Suprapubic skin (tissue), 3 donors: ENCODE measurements at regions not wholly inside any gene's neighbourhood (a gene's known extent, or its start where the extent isn't known, plus 50 kb on each side); places are given as distances from the start of the nearest gene placed in this dataset.

Experiments
- POLR2A ChIP-seq, 2 donors: fragments of 450-650 bp; IDR thresholded peaks; one replicate each; pipeline ENCODE4 v1.6.1; 2017; ENCODE audit warnings: antibody characterized with exemption in 2 of 2, mild to moderate bottlenecking in 2 of 2, moderate library complexity in 2 of 2
- TF ChIP-seq, protein P1 (sequence below), 2 donors: fragments of 200-600 bp in 1 of 2; fragments of 450-650 bp in 1 of 2; sonication (generic) in 1 of 2; IDR thresholded peaks; one replicate each; pipeline ENCODE4 v1.5.1; 2016 to 2019; ENCODE audit warnings: antibody characterized with exemption in 2 of 2, mild to moderate bottlenecking in 1 of 2, moderate library complexity in 1 of 2

- TF ChIP-seq, protein P1, sequence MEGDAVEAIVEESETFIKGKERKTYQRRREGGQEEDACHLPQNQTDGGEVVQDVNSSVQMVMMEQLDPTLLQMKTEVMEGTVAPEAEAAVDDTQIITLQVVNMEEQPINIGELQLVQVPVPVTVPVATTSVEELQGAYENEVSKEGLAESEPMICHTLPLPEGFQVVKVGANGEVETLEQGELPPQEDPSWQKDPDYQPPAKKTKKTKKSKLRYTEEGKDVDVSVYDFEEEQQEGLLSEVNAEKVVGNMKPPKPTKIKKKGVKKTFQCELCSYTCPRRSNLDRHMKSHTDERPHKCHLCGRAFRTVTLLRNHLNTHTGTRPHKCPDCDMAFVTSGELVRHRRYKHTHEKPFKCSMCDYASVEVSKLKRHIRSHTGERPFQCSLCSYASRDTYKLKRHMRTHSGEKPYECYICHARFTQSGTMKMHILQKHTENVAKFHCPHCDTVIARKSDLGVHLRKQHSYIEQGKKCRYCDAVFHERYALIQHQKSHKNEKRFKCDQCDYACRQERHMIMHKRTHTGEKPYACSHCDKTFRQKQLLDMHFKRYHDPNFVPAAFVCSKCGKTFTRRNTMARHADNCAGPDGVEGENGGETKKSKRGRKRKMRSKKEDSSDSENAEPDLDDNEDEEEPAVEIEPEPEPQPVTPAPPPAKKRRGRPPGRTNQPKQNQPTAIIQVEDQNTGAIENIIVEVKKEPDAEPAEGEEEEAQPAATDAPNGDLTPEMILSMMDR (IDR thresholded peaks at IDR 0.05), result no peak
- no peak for TF ChIP-seq POLR2A (IDR thresholded peaks at IDR 0.05)
Observed at GRCh38 chr5:143644727-143645126, 167.2 kb upstream of the HMHB1 start.
